ENCODE measurements at regions not wholly inside any gene's neighbourhood (a gene's known extent, or its start where the extent isn't known, plus 50 kb on each side); places are given as distances from the start of the nearest gene placed in this dataset.

- ChIA-PET CTCF (no interaction called here), POLR2A (no interaction called here)
- DNase-seq (ENCODE audit: low read depth, low spot score) = no peak
- ATAC-seq = no peak
- H3K36me3 ChIP-seq (ENCODE audit: control insufficient read depth, insufficient read depth, low read length) = no peaks in the 10 kb centered on the region
- no peak for TF ChIP-seq REST (IDR thresholded peaks at IDR 0.05; ENCODE audit: insufficient read depth in 1 of 2, low read depth in 2 of 2, low read length in 1 of 2)
- no peak for TF ChIP-seq SIN3A (IDR thresholded peaks at IDR 0.05; ENCODE audit: borderline replicate concordance, insufficient read depth, low read depth, low read length)
- no peak for TF ChIP-seq TCF7L2 (IDR thresholded peaks at IDR 0.05; ENCODE audit: low read depth, low read length)
- TF ChIP-seq POLR2AphosphoS5 (IDR thresholded peaks at IDR 0.05; ENCODE audit: low read depth, low read length) = no peak
- no peak for TF ChIP-seq CTCF (IDR thresholded peaks at IDR 0.05)
- BruUV-seq (replicated peaks) = no TSS peak
- no peaks in the 10 kb centered on the region for H3K27me3 ChIP-seq (ENCODE audit: control insufficient read depth, insufficient read depth, low read length)
- no peak overlapping the region for H3K27ac ChIP-seq (ENCODE audit: low read length)
- in situ Hi-C loops (cut with HindIII; ENCODE audit: low pct_unique_long_range_greater_than_20kb, low sequenced_read_pairs) (no loop called here), intact Hi-C loops (cut with micrococcal nuclease; ENCODE audit: unreplicated experiment) (no loop called here)
- H3K4me3 ChIP-seq (ENCODE audit: low read depth in 2 of 2, low read length in 2 of 2) = no peak overlapping the region
- no peaks in the 10 kb centered on the region for H3K4me1 ChIP-seq (ENCODE audit: control insufficient read depth, insufficient read depth, low read length)
- H3K9me3 ChIP-seq (ENCODE audit: control insufficient read depth, insufficient read depth, low read depth, low read length) = no peaks in the 10 kb centered on the region
These were observed 169.8 kb downstream of the SMC2 start for GRCh38 chr9:104263942-104264341.

GRCh38 chr9:104264431-104264830 lies 170.3 kb downstream of the SMC2 start:
- Histone ChIP-seq H3K27ac (ENCODE audit: low read length) (no peak overlapping the region), H3K4me3 (ENCODE audit: low read depth in 2 of 2, low read length in 2 of 2) (no peak overlapping the region), H3K4me1 (ENCODE audit: control insufficient read depth, insufficient read depth, low read length) (no peaks in the 10 kb centered on the region), H3K9me3 (ENCODE audit: control insufficient read depth, insufficient read depth, low read depth, low read length) (no peaks in the 10 kb centered on the region), H3K27me3 (ENCODE audit: control insufficient read depth, insufficient read depth, low read length) (no peaks in the 10 kb centered on the region), H3K36me3 (ENCODE audit: control insufficient read depth, insufficient read depth, low read length) (no peaks in the 10 kb centered on the region)
- intact Hi-C loops (cut with micrococcal nuclease; ENCODE audit: unreplicated experiment) = no loop called here
- TF ChIP-seq CTCF (IDR thresholded peaks at IDR 0.05) (no peak), SIN3A (IDR thresholded peaks at IDR 0.05; ENCODE audit: borderline replicate concordance, insufficient read depth, low read depth, low read length) (no peak), POLR2AphosphoS5 (IDR thresholded peaks at IDR 0.05; ENCODE audit: low read depth, low read length) (no peak), REST (IDR thresholded peaks at IDR 0.05; ENCODE audit: insufficient read depth in 1 of 2, low read depth in 2 of 2, low read length in 1 of 2) (no peak), TCF7L2 (IDR thresholded peaks at IDR 0.05; ENCODE audit: low read depth, low read length) (no peak)
- POLR2A ChIA-PET = no interaction called here
- ATAC-seq (no peak), DNase-seq (ENCODE audit: low read depth, low spot score) (no peak)
- in situ Hi-C loops (cut with HindIII; ENCODE audit: low pct_unique_long_range_greater_than_20kb, low sequenced_read_pairs) = no loop called here
- no TSS peak for BruUV-seq (replicated peaks)
- CTCF ChIA-PET = no interaction called here

All from Panc1 (cell line).